GM12891 (cell line): ENCODE measurements at regions not wholly inside any gene's neighbourhood (a gene's known extent, or its start where the extent isn't known, plus 50 kb on each side); places are given as distances from the start of the nearest gene placed in this dataset.
"Not testable (repeated sequence)": the region's sequence is repeated elsewhere in the genome, so short reads cannot be mapped to it uniquely, and the experiment has no call there.

ENCODE experiments used
- DNase-seq: peaks from one replicate; pipeline ENCODE4 v3.0.0; 2011; ENCODE audit warnings: low spot score; ENCODE audit not compliant: insufficient read length
- FAIRE-seq: peaks from 2 replicates; lab custom pipeline; 2011; peaks lifted over from hg19 to GRCh38; lab: Jason Lieb, UNC
- PAX5 ChIP-seq: IDR thresholded peaks from 2 replicates; pipeline ENCODE4 v1.6.1; 2011; ENCODE audit warnings: low read length, moderate library complexity, mild to moderate bottlenecking; ENCODE audit not compliant: insufficient read depth, severe bottlenecking
- POLR2A ChIP-seq: IDR thresholded peaks from 2 replicates; pipeline ENCODE4 v1.6.1; 2011; ENCODE audit warnings: low read depth, low read length, control low read depth
- POLR2AphosphoS5 ChIP-seq: IDR thresholded peaks from 2 replicates; pipeline ENCODE4 v1.6.1; 2011; ENCODE audit warnings: low read depth, low read length, control low read depth
- POU2F2 ChIP-seq: IDR thresholded peaks from 2 replicates; pipeline ENCODE4 v1.6.1; 2011; ENCODE audit warnings: low read depth, mild to moderate bottlenecking, control low read depth, low read length, moderate library complexity
- SPI1 ChIP-seq: IDR thresholded peaks from 2 replicates; pipeline ENCODE4 v1.6.1; 2011; ENCODE audit warnings: low read depth, low read length, control low read depth
- TAF1 ChIP-seq: IDR thresholded peaks from 2 replicates; pipeline ENCODE4 v1.6.1; 2011; ENCODE audit warnings: low read depth, low read length, control low read depth

DNA sequence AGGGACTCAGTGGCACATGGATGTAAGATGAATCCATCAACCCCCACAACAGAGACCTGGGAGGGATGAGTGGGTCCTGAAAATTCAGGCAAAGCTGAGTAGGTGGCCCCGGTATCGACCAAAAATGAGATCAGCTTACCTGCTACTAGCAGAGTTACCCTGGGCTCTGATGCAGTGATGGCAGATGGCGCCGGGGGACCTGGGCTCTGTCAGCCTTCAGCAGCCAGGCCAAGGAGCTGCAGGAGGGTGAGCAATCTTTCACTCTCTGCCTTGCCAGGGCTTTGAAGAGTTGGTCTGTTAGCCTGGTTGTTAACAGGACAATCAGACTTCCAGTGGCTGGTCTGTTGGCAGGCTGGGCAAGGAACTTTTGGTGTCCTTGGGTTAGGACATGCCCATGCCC, 1054.8 kb downstream of the SI start:
- FAIRE-seq (no peak), DNase-seq (no peak)
- no peak for TF ChIP-seq SPI1
- no peak for TF ChIP-seq POLR2A
- TF ChIP-seq TAF1 = no peak
- TF ChIP-seq POU2F2 = no peak
- no peak for TF ChIP-seq POLR2AphosphoS5
- TF ChIP-seq PAX5 = no peak

DNA sequence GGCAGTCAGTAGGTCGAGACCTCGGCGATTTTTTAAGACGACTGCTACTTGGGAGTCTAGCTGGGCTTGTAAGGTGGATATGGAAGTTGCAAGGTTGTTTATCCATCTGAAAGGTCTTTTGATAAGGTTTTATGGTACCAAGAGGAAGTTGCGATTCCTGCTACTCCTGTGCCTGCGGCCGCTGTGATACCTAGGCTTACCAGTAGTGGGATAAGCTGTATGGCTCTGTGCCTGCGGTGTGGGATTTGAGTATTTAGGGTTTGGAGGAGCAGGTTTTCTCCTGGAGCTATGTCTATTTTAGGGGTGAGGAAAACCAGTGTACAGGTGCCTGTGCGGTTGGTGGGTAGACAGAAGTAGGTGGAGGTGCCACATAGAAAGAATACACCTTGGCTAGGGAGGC, 1059.8 kb downstream of the SI start:
- FAIRE-seq (no peak), DNase-seq (no peak)
- TF ChIP-seq POLR2AphosphoS5 (no peak), PAX5 (no peak), POLR2A (no peak), POU2F2 (no peak), SPI1 (no peak), TAF1 (no peak)

DNA sequence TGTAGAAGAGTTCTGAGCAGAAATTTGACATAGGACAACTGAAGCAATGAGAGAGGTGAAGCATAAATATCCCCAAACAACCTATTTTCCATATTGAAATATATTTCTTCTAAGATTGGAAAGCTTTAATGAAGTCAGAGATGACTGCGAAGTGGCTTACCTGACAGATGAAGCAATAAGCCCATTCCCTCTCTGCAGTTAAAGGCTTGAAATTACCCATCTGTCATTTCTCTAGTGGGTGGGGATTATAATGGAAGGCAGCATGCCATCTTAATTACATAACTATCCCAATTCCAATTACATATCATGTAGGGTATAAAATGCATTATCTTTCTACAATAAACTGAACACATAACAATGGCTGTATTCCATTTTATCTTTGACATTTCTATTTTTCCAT, 1070.5 kb downstream of the SI start:
- no peak for FAIRE-seq
- TF ChIP-seq POU2F2 (no peak), TAF1 (no peak), SPI1 (no peak), POLR2AphosphoS5 (no peak), PAX5 (no peak), POLR2A (no peak)
- DNase-seq = no peak

- FAIRE-seq (no peak), DNase-seq (no peak)
- TF ChIP-seq POLR2A (no peak), SPI1 (no peak), TAF1 (no peak), PAX5 (no peak), POU2F2 (no peak), POLR2AphosphoS5 (no peak)
Measured at GRCh38 chr3:164004205-164004604, 1074.1 kb downstream of the SI start.

- DNase-seq = not testable (repeated sequence)
Measured at GRCh38 chr3:164003016-164003415, 1075.3 kb downstream of the SI start.

DNA sequence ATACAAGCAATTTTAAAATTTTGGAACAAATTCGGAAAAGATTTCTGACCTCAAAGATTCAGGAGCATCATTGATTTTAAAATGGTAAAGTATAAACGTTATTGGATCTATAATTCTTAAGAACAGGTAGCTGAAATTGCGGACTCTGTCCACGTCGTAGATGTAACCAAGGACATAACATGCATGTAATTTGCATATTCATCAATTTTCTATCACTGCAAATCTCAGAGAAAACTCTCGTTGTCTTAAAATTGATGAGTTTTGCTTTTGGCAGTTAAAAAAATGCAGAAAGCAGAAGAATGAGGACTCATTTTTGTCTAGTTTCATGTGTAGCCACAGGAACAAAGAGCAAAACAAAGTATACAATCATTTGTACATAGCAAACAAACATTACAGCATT, 1094.4 kb downstream of the SI start:
- no peak for DNase-seq
- TF ChIP-seq TAF1 (no peak), PAX5 (no peak), POLR2AphosphoS5 (no peak), POU2F2 (no peak), SPI1 (no peak), POLR2A (no peak)
- FAIRE-seq = no peak

More at GRCh38 chr3:164003016-164003415, 1075.3 kb downstream of the SI start:
- not testable (repeated sequence) for FAIRE-seq

DNA sequence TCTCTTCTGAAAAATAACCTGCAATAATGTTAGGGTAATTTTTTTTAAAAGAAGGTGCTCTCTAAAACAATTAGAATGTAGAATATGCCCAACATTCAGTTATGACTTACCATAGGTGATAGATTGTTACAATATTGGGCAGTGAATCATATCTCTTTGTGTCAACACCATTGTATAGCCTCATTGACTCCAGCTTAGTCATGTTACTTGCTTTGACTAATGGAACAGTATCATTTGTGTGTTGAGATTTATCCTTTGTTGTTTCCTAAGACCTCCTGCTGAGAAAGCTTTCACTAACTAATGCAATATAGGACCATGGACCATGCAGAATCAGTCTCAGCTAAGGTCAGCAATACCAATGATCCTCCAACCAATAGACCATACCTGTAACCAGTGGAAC, 1106.4 kb downstream of the SI start:
- FAIRE-seq = no peak
- DNase-seq = no peak
- TF ChIP-seq TAF1 = no peak
- TF ChIP-seq SPI1 = no peak
- TF ChIP-seq POLR2A = no peak
- no peak for TF ChIP-seq POU2F2
- TF ChIP-seq POLR2AphosphoS5 = no peak
- no peak for TF ChIP-seq PAX5

GRCh38 chr3:163957072-163957471, 1121.2 kb downstream of the SI start:
- DNase-seq (no peak), FAIRE-seq (no peak)
- TF ChIP-seq POLR2AphosphoS5 = no peak
- no peak for TF ChIP-seq POU2F2
- TF ChIP-seq POLR2A = no peak
- TF ChIP-seq SPI1 = no peak
- no peak for TF ChIP-seq TAF1
- TF ChIP-seq PAX5 = no peak

DNA sequence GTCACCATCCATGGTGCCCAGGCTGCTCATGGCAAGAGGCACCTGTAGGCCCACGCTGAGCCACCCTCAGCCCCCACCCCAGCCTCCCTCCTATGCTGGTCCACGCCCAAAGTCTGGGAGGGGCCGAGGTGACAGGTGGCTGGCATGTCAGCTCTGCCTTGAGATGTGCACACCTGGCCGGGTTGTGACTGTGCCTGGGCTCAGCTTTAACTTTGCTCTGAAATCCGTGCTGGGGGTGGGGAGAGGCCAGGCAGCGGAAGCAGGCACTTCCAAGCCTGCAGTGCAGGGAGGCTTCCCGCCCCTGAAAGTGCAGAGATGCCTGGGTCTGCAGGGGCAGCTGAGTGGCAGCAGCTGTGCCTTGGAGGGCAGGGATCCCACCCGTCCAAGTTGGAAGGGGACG, 1124.8 kb downstream of the SI start:
- no peak for TF ChIP-seq TAF1
- TF ChIP-seq POLR2A = no peak
- TF ChIP-seq PAX5 = no peak
- TF ChIP-seq POLR2AphosphoS5 = no peak
- no peak for TF ChIP-seq POU2F2
- no peak for TF ChIP-seq SPI1

DNA sequence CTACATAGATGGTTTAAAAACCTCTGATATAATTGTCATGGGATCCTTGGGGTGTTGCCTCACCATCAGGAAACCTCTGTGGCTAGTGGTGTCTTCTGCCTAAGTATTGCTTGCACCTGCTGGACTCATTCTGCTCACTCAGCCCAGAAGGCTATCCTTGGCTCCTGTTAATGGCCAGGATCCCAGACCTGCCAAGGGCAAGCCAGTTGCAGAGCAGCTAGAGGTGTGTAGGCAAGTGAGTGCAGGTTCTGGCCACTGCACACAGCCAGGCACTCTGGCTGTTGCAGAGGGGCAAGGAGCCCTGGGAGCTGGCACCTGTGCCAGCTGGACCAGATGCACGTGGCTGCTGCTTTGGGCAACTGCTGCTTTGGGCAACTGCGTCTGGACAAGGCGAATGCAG, 1125.8 kb downstream of the SI start:
- TF ChIP-seq POU2F2 (no peak), POLR2AphosphoS5 (no peak), TAF1 (no peak), SPI1 (no peak), POLR2A (no peak), PAX5 (no peak)
- no peak for DNase-seq
- FAIRE-seq = no peak

More for the DNA sequence above, 1124.8 kb downstream of the SI start:
- FAIRE-seq (no peak), DNase-seq (no peak)
